NCI-H345 treated with DMSO at 0.1 percent for 48 hours (cell line): ENCODE measurements at regions not wholly inside any gene's neighbourhood (a gene's known extent, or its start where the extent isn't known, plus 50 kb on each side); places are given as distances from the start of the nearest gene placed in this dataset.

ENCODE experiments used
- DNase-seq: peaks from one replicate; lab custom pipeline; 2025; ENCODE audit not compliant: unreplicated experiment; lab: John Stamatoyannopoulos, UW

DNA sequence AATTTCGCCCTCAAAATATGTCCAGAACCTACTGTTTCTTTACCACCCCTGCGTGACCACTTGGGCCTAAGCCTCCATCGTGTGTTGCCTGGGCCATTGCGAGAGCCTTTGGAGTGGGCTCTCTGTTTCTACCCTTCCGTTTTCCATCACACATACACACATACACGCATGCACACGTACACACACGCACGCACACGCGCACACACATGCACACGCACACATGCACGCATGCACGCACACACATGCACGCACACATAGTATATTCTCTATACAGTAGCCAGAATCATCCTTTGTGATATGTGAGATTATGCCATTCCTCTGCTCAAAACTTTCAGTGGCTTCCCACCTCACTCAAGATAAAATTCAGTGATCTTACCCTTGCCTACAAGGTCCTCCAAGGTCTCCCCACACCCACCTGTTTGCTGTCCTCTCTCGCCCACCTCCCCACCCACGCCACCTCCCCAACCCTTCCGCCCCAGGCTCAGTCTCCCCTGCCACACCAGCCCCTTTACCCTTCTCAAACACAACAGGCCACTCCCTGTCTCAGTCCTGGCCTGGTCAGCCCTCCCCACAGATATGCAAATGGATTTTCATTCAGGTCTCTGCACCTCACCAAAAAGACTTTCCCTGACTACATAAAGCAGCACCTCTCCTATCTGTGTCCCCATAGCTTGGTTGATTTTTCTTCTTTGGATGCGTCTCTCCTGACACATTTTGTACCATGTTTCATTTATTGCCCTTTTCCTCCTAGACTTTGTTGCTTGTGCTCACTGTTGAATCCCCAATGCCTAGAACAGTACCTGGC lies 559.6 kb downstream of the CD83 start:
- DNase-seq: no peak

GRCh38 chr6:14681699-14682487 lies 564.0 kb upstream of the JARID2 start:
- no peak for DNase-seq

DNA sequence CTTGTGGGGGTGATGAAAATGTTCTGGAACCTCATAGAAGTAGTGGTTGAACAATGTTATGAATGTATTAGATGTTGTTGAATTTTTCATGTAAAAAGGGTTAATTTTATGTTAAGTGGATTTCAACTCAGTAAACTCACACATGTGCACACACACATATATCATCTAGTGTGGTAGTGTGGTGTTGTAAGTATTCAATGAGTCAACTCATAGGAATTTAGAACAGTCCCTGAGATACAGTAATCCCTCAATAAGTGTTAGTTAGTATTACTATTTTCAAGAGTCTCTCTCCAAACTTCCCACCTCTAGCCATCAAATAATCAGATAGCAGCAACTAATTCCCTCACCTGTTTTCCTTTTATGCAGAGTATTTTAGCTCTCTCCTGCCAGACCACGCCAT lies 563.1 kb upstream of the JARID2 start:
- no peak for DNase-seq

GRCh38 chr6:14689639-14690038 lies 556.2 kb upstream of the JARID2 start:
- no peak for DNase-seq

DNA sequence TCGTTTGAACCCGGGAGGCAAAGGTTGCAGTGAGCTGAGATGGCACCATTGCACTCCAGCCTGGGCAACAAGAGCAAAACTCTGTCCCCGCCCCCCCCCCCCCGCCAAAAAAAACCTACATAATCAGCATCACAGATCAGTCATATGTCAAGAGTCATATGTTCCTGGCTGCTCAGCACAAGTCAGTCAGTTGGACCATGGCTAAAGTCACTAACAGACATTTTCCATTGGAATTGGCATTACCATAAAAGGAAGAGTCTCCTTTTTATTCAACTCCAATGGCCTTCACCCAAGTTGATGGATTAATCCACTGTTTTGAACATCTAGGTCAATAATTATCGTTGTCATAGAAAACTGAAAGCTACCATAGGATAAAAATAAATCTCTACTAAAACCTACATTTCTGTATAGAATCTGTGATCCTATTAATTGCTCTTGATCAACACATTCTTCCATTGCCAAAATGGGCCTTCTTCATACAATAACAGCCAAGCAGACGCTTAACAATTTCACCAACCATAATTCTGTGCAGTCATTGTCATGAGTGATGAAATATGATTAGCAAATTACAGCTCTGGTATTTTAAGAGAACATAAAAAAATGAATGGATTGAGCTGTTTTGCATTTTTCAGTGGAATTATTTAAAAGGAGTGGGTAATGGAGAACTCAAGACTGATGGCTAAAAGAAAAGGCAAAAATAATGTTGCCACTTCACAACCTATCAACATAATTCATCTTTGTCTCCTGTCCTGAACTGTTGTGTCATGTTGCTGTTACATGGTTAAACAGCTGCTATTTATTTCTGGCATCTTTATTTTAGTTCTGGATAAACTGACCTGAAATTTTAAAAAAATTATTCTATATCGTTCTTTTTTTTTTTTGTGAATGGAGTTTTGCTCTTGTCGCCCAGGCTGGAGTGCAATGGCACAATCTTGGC lies 555.5 kb upstream of the JARID2 start:
- DNase-seq: no peak

DNA sequence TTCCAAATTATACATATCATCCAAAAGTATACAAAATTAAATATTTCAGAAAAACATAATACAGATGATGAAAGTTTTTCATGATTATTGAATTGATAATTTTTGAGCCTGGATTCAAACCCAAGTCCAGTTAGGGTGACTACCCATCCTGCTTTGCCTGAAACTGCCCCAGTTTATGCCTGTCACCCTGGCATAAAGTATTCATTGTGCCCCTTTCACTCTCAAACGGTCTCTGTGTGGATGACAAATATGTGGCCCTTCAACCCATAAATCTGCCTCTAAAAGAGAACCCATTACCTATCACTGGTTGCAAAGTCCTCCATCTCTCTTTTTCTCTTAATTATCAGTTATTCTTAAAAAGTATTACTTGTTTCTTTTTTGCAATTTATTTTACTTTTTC lies 553.7 kb upstream of the JARID2 start:
- no peak for DNase-seq

DNA sequence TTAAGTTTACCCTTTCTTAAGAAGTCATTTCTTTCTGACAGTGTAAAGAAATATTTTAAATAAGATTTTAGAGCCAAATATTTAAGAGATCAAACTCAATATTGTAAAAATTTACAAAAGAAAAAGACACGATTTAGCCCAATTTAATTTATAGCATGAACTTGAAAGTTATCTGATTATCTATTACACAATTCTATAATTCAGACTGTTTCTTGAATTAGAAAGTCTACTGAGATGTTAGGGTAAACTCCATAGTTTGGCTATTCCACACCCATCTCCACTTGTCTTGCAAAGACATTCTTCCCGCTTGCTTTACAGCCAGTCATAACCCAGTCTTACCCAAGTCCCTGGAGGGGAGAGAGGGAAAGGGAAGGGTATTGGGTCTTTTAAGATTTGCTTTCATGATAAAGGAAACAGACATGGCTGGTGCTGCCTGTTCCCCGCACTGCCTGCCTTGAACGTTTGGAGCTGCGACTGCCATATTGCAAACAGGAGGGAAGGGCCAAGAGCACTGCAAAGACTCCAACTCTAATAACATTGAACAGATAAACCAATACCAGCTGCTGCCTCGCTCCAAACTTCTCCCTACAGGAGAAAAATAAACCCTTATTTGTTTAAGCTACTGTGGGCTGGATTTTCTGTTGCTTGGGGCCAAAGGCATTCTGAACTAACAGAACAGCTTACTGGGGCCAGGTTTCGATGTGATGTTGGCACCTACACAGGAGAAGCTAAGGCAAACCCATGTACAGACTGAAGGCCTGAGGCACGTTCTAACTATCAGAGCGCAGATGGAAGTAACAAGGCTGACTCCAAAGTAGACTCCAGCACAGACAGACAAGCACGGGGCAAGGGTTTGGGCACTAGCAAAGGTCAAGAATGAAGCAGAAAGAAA lies 552.3 kb upstream of the JARID2 start:
- no peak for DNase-seq

DNA sequence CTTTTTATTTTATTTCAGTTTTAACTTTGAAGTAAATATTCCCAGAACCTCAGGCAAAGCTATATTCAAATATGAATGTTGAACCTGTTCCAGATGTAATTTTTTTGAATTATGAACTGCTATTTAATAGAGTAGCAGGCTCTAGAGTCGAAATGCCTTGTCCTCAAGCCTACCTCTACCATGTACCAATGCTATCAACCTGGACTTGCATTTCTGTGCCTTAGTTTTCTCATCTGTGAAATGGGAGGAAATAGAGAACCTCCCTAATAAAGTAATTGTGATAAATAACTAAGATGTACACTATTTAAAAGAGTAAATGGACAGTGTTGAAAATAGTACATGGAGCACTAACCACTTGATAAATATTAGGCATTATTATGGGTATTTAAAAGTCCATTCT lies 551.6 kb upstream of the JARID2 start:
- no peak for DNase-seq

DNA sequence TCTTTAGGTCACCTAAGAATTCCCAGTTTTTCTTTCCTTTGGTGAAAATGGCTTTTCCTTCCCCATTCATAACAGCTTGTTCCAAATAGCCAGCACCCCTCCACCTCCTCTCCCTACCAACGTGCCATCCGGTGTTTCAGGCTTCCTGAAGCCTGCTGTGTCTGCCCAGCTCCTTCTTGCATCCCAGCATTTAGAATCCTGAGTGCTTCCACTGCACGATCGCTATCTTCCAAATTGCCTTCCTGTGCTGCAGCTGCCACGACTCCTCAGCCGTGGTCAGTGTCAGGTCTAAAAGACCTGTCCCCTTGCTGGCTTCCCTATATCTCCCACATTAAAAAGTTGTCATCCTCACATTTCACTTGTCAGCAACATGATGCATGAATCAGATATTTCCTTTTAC lies 550.3 kb upstream of the JARID2 start:
- DNase-seq: no peak

- no peak for DNase-seq
These were observed 549.5 kb upstream of the JARID2 start for GRCh38 chr6:14696367-14696766.

DNA sequence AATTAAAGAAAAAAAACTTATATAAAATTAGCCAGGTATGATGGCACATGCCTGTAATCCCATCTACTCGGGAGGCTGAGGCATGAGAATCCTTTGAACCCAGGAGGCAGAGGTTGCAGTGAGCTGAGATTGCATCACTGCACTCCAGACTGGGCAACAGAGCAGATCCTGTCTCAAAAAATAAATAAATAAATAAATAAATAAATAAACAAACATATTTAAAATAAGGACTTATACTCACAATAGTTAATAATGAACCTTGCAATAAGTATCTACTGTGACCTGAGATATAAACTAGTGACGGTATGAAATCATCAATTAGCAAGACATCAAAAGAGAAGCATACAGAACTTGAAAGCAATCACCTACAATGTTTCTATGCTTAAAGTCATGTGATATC lies 548.4 kb upstream of the JARID2 start:
- DNase-seq: no peak

DNA sequence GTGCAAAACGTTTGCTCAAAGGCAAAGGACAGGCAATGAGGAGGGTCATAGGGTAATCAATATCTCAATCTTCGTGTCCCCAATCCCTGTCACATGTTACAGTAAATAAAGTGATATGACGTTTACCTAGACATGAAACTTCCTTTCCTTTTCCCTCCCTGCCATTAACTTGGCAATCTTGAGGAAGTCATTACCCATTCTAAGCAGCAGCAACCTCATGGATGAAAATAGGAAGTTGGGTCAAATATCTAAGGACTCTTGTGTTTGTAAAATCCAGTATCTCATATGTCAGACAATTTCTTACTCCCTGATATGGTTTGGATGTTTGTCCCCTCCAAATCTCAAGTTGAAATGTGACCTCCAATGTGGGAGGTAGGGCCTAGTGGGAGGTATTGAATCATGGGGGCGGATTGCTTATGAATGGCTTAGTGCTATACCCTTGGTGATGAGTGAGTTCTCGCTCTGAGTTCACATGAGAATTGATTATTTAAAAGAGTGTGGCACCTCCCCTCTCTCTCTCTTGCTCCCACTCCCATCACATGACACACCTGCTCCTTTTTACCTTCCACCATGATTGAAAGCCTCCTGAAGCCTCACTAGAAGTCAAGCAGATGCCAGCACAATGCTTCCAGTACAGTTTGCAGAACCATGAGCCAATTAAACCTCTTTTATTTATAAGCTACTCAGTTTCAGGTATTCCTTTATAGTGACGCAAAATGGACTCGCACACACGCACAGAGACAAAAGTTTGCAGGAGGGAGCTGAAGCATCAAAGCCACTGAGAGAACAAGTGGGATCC lies 545.9 kb upstream of the JARID2 start:
- no peak for DNase-seq

DNA sequence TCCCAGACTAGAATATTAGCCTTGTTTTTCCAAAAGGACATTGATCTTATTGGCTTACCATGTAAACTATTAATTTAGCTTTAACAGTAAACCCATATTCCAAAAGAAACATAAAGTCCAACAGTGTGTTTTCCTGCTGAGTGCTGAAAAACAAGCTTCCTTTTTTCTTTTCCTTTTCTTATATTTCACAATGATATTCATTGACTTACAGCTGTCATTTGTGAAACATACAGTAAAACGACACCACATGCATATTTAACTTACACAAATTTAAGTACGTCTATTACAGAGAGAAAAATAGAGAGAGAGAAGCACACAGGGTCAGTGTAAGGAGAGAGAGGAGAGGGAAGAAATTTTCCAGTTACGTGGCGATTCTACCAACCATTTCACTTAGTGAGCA lies 543.9 kb upstream of the JARID2 start:
- DNase-seq: no peak

GRCh38 chr6:14702678-14703077 lies 543.2 kb upstream of the JARID2 start:
- no peak for DNase-seq

DNA sequence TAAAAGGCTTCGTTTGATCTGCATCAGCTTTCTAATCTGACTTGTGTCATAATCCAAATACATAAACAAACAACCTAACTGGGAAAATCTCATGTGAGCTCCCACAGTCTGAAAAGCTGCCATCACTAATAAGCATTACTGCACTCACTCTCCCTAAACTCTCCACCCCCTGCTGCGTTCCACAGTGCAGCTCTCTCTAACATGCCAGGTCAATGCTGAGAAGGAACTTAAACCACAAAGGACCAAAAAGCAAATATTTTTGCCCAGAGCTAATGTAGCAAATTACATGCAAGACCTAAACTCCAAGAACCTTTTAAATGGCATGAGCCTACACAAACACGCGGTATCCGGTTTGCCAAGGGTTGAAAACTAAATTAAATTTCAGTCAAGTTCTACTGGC lies 542.3 kb upstream of the JARID2 start:
- DNase-seq: no peak

GRCh38 chr6:14704383-14705271 lies 541.2 kb upstream of the JARID2 start:
- DNase-seq: no peak

- no peak for DNase-seq
These were observed 540.0 kb upstream of the JARID2 start for GRCh38 chr6:14705841-14706377.

GRCh38 chr6:14706378-14706929 lies 539.4 kb upstream of the JARID2 start:
- no peak for DNase-seq
